ENCODE measurements at regions not wholly inside any gene's neighbourhood (a gene's known extent, or its start where the extent isn't known, plus 50 kb on each side); places are given as distances from the start of the nearest gene placed in this dataset.

- no peaks in the 10 kb centered on the region for H3K36me3 ChIP-seq
These were observed 907.3 kb upstream of the MANEA start for GRCh38 chr6:94670017-94670416.

GRCh38 chr6:94668876-94669275, 908.5 kb upstream of the MANEA start:
- Histone ChIP-seq H3K9me3 (peaks cover 0 to 23% (median 3%) of the 10 kb centered on the region in 8 donors), H3K36me3 (no peaks in the 10 kb centered on the region), H3K27me3 (replicated peaks in 1 of 7) (no peaks in the 10 kb centered on the region), H3K4me3 (no peak overlapping the region), H3K4me1 (no peaks in the 10 kb centered on the region), H3K27ac (no peak overlapping the region)
- no peak for DNase-seq
- intact Hi-C loops (cut with DNase I; ENCODE audit: low total_unique reads) = no loop called here
- TF ChIP-seq POLR2A (IDR thresholded peaks at IDR 0.05) = no peak
- TF ChIP-seq CTCF (IDR thresholded peaks at IDR 0.05 in 8 of 11, conservative IDR thresholded peaks at IDR 0.05 in 3 of 11) = no peak
- TF ChIP-seq POLR2AphosphoS5 (IDR thresholded peaks at IDR 0.05) = no peak

More at GRCh38 chr6:94670017-94670416, 907.3 kb upstream of the MANEA start:
- Histone ChIP-seq H3K4me1 (no peaks in the 10 kb centered on the region), H3K27me3 (replicated peaks in 1 of 7) (no peaks in the 10 kb centered on the region), H3K4me3 (no peak overlapping the region), H3K27ac (no peak overlapping the region), H3K9me3 (peaks cover 0 to 28% (median 3%) of the 10 kb centered on the region in 8 donors)
- TF ChIP-seq CTCF (IDR thresholded peaks at IDR 0.05 in 8 of 11, conservative IDR thresholded peaks at IDR 0.05 in 3 of 11) = no peak
- no peak for TF ChIP-seq POLR2A (IDR thresholded peaks at IDR 0.05)
- TF ChIP-seq POLR2AphosphoS5 (IDR thresholded peaks at IDR 0.05) = no peak
- 79 to 89% (median 84%) methylated on average over 3 of the region's 3 CpGs for WGBS, 5 donors
- no peak for DNase-seq
- intact Hi-C loops (cut with DNase I; ENCODE audit: low total_unique reads) = no loop called here

DNA sequence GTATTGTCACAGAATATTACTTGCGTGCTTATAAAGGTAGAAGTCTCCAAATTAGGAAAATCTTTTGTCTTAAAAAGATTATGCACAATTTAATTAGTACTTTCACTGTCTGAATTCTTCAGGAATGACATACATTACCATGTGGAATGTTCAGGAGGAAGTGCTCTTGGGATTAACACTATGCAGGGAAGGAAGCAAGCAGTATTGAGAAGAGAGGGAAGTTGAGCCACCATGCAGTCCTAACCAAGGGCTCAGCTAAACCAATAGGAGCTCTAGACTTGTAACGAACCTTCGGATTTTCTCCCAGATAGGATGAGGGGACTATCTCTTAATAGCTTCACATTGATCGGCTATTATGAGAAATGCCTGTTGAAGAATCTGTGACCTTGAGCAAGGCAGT, 918.4 kb upstream of the MANEA start:
- Histone ChIP-seq H3K36me3 (no peaks in the 10 kb centered on the region), H3K27ac (no peak overlapping the region), H3K27me3 (replicated peaks in 1 of 7) (no peaks in the 10 kb centered on the region), H3K4me1 (no peaks in the 10 kb centered on the region), H3K4me3 (no peak overlapping the region), H3K9me3 (peaks cover 0 to 15% (median 0%) of the 10 kb centered on the region in 8 donors)
- TF ChIP-seq CTCF (IDR thresholded peaks at IDR 0.05 in 8 of 11, conservative IDR thresholded peaks at IDR 0.05 in 3 of 11) = no peak
- TF ChIP-seq POLR2AphosphoS5 (IDR thresholded peaks at IDR 0.05) = no peak
- TF ChIP-seq POLR2A (IDR thresholded peaks at IDR 0.05) = no peak
- WGBS, 5 donors = 63 to 84% (median 75%) methylated on average over 4 of the region's 4 CpGs
- no peak for DNase-seq
- intact Hi-C loops (cut with DNase I; ENCODE audit: low total_unique reads) = no loop called here

DNA sequence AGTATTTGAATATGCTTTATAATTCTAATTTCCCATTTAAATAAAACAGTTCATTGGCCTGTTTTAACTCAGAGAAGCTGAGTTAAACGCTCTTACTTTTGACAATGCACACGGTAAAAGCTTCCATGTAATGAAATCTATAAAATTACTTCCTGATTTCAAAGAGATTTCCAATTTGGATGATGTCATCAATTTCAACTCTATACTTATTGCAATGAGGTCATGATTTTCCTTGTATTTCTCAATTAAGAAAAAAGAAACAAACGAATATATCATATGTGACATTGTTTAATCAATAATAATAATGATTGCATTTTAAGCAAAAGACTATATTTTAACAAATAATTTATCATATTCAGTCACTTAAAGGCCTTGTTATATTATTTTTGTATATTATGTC, 926.1 kb upstream of the MANEA start:
- H3K27ac ChIP-seq = no peak overlapping the region
- TF ChIP-seq CTCF (IDR thresholded peaks at IDR 0.05 in 8 of 11, conservative IDR thresholded peaks at IDR 0.05 in 3 of 11) (no peak), POLR2AphosphoS5 (IDR thresholded peaks at IDR 0.05) (no peak), POLR2A (IDR thresholded peaks at IDR 0.05) (no peak)
- no peaks in the 10 kb centered on the region for H3K27me3 ChIP-seq (replicated peaks in 1 of 7)
- H3K9me3 ChIP-seq = peaks cover 0 to 11% (median 0%) of the 10 kb centered on the region in 8 donors
- intact Hi-C loops (cut with DNase I; ENCODE audit: low total_unique reads) = no loop called here
- no peak overlapping the region for H3K4me3 ChIP-seq
- no peak for DNase-seq
- WGBS, 5 donors = 73 to 89% (median 83%) methylated on average over 3 of the region's 3 CpGs
- H3K4me1 ChIP-seq = no peaks in the 10 kb centered on the region
- H3K36me3 ChIP-seq = no peaks in the 10 kb centered on the region
